GM19035 (cell line): ENCODE measurements at regions not wholly inside any gene's neighbourhood (a gene's known extent, or its start where the extent isn't known, plus 50 kb on each side); places are given as distances from the start of the nearest gene placed in this dataset.

Source experiments
- ATAC-seq: cut with Tn5 transposase; IDR thresholded peaks from one replicate; pipeline ENCODE4 v1.9.1; 2021; ENCODE audit not compliant: unreplicated experiment

- no peak for ATAC-seq
Observed at GRCh38 chr10:43943818-43944360, 295.2 kb upstream of the ZNF32 start.

- no peak for ATAC-seq
Observed at GRCh38 chr10:43943119-43943817, 294.6 kb upstream of the ZNF32 start.

GRCh38 chr10:43942096-43942850 is 293.6 kb upstream of the ZNF32 start:
- no peak for ATAC-seq

- no peak for ATAC-seq
Observed at GRCh38 chr10:43940898-43941837, 292.5 kb upstream of the ZNF32 start.

GRCh38 chr10:43939939-43940820 is 291.5 kb upstream of the ZNF32 start:
- ATAC-seq = no peak

- ATAC-seq = no peak
Observed at GRCh38 chr10:43939389-43939938, 290.8 kb upstream of the ZNF32 start.

- ATAC-seq = no peak
Observed at GRCh38 chr10:43938810-43939209, 290.1 kb upstream of the ZNF32 start.

GRCh38 chr10:43931308-43931930 is 282.7 kb upstream of the ZNF32 start:
- no peak for ATAC-seq

GRCh38 chr10:43930777-43931176 is 282.1 kb upstream of the ZNF32 start:
- ATAC-seq = no peak

- ATAC-seq = no peak
Observed at GRCh38 chr10:43930243-43930642, 281.6 kb upstream of the ZNF32 start.

GRCh38 chr10:43929122-43929521 is 280.4 kb upstream of the ZNF32 start:
- no peak for ATAC-seq

GRCh38 chr10:43928425-43928968 is 279.8 kb upstream of the ZNF32 start:
- ATAC-seq = no peak

GRCh38 chr10:43926875-43927406 is 278.3 kb upstream of the ZNF32 start:
- no peak for ATAC-seq

- ATAC-seq = no peak
Observed at GRCh38 chr10:43926371-43926770, 277.7 kb upstream of the ZNF32 start.

- no peak for ATAC-seq
Observed at GRCh38 chr10:43925793-43926192, 277.1 kb upstream of the ZNF32 start.

GRCh38 chr10:43923328-43923727 is 274.6 kb upstream of the ZNF32 start:
- no peak for ATAC-seq

GRCh38 chr10:43922335-43923280 is 273.9 kb upstream of the ZNF32 start:
- no peak for ATAC-seq

GRCh38 chr10:43921881-43922280 is 273.2 kb upstream of the ZNF32 start:
- ATAC-seq = no peak
